GM23338 (cell line): ENCODE measurements at regions not wholly inside any gene's neighbourhood (a gene's known extent, or its start where the extent isn't known, plus 50 kb on each side); places are given as distances from the start of the nearest gene placed in this dataset.

Experiments
- CREB1 ChIP-seq: fragments of 250-450 bp; sonication (Bioruptor Pico); IDR thresholded peaks from 2 replicates; pipeline ENCODE4 v1.5.0; 2020; ENCODE audit warnings: low read depth, mild to moderate bottlenecking, moderate library complexity
- EZH2 ChIP-seq: fragments of 200-600 bp; sonication (generic); IDR thresholded peaks from one replicate; pipeline ENCODE4 v1.8.0; 2017; ENCODE audit warnings: antibody characterized with exemption, mild to moderate bottlenecking, low read depth; ENCODE audit not compliant: unreplicated experiment
- EZH2phosphoT487 ChIP-seq: fragments of 200-600 bp; sonication (generic); IDR thresholded peaks from one replicate; pipeline ENCODE4 v1.8.1; 2018; ENCODE audit warnings: antibody characterized with exemption; ENCODE audit not compliant: unreplicated experiment
- JUNB ChIP-seq: IDR thresholded peaks from one replicate; pipeline ENCODE4 v1.6.1; 2016; ENCODE audit warnings: antibody characterized with exemption; ENCODE audit not compliant: unreplicated experiment
- NANOG ChIP-seq: IDR thresholded peaks from 2 replicates; pipeline ENCODE4 v1.6.1; 2016; ENCODE audit warnings: antibody characterized with exemption, borderline replicate concordance
- POLR2AphosphoS5 ChIP-seq: IDR thresholded peaks from 2 replicates; pipeline ENCODE4 v1.6.1; 2016; ENCODE audit warnings: antibody characterized with exemption, low read depth
- STAT1 ChIP-seq: IDR thresholded peaks from one replicate; pipeline ENCODE4 v1.6.1; 2016; ENCODE audit warnings: antibody characterized with exemption; ENCODE audit not compliant: unreplicated experiment
- ZNF114 ChIP-seq: fragments of 250-450 bp; sonication (Bioruptor Pico); IDR thresholded peaks from 2 replicates; pipeline ENCODE4 v1.5.0; 2020; ENCODE audit warnings: mild to moderate bottlenecking, moderate library complexity
- TF ChIP-seq, protein P1 (sequence below), 2 experiments: fragments of 200-600 bp in 1 of 2; sonication (generic) in 1 of 2; conservative IDR thresholded peaks; 2 replicates each; pipeline versions ENCODE4 v1.5.1 to v1.6.1; 2016 to 2017; ENCODE audit warnings: antibody characterized with exemption in 2 of 2, low read depth in 2 of 2, mild to moderate bottlenecking in 2 of 2, moderate library complexity in 1 of 2
- TF ChIP-seq, protein P2 (sequence below): IDR thresholded peaks from one replicate; pipeline ENCODE4 v1.6.1; 2018; ENCODE audit warnings: antibody characterized with exemption; ENCODE audit not compliant: unreplicated experiment
- TF ChIP-seq, protein P3 (sequence below): IDR thresholded peaks from 2 replicates; pipeline ENCODE4 v1.6.1; 2016; ENCODE audit warnings: antibody characterized with exemption

DNA sequence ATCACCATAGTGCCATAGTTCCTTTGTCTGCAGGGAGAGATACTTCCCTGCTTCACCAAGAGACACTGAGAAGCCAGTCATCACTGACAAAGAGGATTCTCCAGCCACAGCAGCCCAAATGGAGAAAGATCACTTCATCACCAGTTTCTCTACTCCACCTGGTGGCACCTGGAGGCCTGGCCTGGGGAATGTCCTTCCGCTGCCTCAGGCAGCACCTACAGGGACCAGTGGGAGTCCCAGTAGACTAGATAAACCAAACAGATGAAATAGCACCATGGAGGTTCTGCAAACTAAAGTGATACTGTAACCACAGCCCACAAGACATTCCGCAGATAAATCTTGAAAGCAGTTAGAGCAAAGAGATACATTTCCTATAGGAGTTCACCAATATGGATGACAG is 266.5 kb downstream of the C6orf118 start:
- TF ChIP-seq STAT1 (no peak), ZNF114 (CRISPR knock-in tag) (no peak), POLR2AphosphoS5 (no peak), EZH2phosphoT487 (no peak), NANOG (no peak), EZH2 (no peak), JUNB (no peak), CREB1 (CRISPR knock-in tag) (no peak)
- TF ChIP-seq, protein P1, sequence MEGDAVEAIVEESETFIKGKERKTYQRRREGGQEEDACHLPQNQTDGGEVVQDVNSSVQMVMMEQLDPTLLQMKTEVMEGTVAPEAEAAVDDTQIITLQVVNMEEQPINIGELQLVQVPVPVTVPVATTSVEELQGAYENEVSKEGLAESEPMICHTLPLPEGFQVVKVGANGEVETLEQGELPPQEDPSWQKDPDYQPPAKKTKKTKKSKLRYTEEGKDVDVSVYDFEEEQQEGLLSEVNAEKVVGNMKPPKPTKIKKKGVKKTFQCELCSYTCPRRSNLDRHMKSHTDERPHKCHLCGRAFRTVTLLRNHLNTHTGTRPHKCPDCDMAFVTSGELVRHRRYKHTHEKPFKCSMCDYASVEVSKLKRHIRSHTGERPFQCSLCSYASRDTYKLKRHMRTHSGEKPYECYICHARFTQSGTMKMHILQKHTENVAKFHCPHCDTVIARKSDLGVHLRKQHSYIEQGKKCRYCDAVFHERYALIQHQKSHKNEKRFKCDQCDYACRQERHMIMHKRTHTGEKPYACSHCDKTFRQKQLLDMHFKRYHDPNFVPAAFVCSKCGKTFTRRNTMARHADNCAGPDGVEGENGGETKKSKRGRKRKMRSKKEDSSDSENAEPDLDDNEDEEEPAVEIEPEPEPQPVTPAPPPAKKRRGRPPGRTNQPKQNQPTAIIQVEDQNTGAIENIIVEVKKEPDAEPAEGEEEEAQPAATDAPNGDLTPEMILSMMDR (conservative IDR thresholded peaks at IDR 0.05; ENCODE audit: low read depth in 2 of 2) = peak; percentile 29 to 51; a peak in 3 of 4 replicates
- TF ChIP-seq, protein P2, sequence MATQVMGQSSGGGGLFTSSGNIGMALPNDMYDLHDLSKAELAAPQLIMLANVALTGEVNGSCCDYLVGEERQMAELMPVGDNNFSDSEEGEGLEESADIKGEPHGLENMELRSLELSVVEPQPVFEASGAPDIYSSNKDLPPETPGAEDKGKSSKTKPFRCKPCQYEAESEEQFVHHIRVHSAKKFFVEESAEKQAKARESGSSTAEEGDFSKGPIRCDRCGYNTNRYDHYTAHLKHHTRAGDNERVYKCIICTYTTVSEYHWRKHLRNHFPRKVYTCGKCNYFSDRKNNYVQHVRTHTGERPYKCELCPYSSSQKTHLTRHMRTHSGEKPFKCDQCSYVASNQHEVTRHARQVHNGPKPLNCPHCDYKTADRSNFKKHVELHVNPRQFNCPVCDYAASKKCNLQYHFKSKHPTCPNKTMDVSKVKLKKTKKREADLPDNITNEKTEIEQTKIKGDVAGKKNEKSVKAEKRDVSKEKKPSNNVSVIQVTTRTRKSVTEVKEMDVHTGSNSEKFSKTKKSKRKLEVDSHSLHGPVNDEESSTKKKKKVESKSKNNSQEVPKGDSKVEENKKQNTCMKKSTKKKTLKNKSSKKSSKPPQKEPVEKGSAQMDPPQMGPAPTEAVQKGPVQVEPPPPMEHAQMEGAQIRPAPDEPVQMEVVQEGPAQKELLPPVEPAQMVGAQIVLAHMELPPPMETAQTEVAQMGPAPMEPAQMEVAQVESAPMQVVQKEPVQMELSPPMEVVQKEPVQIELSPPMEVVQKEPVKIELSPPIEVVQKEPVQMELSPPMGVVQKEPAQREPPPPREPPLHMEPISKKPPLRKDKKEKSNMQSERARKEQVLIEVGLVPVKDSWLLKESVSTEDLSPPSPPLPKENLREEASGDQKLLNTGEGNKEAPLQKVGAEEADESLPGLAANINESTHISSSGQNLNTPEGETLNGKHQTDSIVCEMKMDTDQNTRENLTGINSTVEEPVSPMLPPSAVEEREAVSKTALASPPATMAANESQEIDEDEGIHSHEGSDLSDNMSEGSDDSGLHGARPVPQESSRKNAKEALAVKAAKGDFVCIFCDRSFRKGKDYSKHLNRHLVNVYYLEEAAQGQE = no peak
- TF ChIP-seq, protein P3, sequence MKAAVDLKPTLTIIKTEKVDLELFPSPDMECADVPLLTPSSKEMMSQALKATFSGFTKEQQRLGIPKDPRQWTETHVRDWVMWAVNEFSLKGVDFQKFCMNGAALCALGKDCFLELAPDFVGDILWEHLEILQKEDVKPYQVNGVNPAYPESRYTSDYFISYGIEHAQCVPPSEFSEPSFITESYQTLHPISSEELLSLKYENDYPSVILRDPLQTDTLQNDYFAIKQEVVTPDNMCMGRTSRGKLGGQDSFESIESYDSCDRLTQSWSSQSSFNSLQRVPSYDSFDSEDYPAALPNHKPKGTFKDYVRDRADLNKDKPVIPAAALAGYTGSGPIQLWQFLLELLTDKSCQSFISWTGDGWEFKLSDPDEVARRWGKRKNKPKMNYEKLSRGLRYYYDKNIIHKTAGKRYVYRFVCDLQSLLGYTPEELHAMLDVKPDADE = no peak
